HG03342 (cell line): ENCODE measurements at regions not wholly inside any gene's neighbourhood (a gene's known extent, or its start where the extent isn't known, plus 50 kb on each side); places are given as distances from the start of the nearest gene placed in this dataset.

Experiments
- ATAC-seq: cut with Tn5 transposase; IDR thresholded peaks from one replicate; pipeline ENCODE4 v1.9.1; 2021; ENCODE audit warnings: mild to moderate bottlenecking, moderate library complexity; ENCODE audit not compliant: unreplicated experiment

GRCh38 chr18:30562231-30562630 is 480.3 kb downstream of the DSC3 start:
- ATAC-seq = no peak

- no peak for ATAC-seq
Observed at GRCh38 chr18:30556112-30556511, 486.4 kb downstream of the DSC3 start.

DNA sequence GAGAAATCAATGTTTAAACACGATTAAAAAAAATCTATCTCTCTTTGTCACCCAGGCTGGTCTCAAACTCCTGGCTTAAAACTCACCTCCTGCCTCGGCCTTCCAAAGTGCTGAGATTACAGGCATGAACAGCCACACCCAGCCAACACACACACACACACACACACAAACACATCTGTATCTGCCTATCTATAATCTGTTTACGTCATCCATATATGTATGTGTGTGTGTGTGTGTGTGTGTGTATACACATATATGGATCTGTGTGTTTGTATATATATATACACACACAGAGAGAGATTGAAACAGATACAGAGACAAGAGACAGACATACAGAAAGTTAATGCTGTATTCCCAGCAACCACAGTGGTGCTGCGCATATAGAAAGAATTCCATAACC is 497.1 kb downstream of the DSC3 start:
- ATAC-seq = no peak

DNA sequence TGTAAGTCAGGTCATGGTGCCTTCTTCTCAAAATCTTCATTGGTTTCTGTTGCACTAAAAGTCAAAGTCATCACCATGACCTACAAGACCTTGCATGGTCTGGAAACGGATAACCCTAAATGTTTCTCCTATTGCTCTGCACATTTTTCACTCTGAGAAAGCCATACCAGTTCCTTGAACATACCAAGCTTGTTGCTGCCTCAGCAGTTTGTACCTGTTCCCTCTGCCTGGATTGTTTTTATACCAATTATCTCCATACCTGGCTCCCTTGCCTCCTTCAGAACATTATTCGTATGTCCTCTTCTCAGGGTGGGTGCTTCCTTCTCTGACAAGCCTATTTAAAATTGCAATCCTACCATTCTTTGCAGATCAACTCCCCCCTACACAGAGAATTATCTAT is 498.4 kb downstream of the DSC3 start:
- no peak for ATAC-seq

DNA sequence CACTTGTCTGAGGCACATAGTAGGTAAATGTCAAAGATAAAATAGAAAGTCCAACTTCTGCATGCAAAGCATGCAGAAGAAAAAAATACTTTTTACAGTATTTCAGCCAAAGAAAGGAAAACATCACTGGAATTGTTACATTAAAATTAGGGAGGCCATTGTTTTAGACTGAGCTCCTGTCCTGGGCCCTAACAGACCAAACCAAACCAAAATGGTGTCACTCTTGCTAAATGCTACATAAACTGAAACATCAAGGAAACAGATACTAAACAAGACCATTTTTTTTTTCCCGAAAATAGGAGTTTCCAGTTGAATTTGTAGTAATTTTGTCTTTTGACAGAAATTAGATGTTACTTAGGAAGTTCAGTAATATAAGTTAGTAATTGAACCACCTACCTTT is 508.8 kb downstream of the DSC3 start:
- no peak for ATAC-seq

DNA sequence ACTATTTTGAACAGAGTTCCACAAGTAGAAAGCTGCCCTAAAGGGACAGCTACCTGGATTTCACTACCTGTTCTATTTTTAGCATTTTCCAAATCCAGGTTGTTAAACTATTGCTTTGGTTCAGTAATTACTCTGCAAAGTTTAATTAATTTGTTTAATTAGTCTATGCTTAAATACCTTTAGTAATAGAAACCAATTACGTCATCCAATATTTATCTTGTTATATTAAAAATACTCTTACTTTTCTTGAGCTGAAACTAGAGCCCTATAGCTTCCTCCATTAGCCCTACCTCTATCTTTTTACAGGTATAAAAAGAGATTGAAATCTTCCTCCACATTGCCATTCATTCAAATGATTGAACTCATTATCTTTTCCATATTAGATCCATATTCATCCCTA is 514.6 kb downstream of the DSC3 start:
- no peak for ATAC-seq

- ATAC-seq = no peak
Observed at GRCh38 chr18:30527226-30527625, 515.3 kb downstream of the DSC3 start.

DNA sequence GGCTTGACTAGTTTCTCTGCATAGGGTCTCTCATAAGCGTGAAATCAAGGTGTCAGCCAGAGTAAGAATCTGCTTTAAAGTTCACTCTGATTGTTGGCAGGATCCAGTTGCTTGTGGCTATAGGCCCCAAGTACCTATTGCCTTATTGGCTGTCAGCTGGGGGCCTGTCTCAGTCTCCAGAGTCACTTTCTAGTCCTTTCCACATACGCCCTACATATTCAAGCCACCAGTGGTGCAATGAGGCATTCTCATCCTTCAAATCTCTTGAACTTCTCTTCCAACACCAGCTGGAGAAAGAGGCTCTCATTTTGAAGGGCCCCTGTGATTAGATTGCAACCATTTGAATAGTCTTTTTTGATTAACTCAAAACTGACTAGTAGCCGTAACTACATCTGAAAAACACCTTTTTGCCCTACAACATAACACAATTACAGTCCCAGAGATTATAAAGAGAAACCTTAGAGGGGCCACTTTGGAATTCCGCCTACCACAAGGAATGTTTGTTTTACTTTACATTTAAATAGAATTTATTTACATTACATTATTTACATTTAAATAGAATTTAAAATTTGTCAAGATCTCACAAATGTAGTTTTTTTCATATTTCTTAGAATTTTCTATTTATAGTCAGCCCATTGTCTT is 520.1 kb downstream of the DSC3 start:
- ATAC-seq = no peak

GRCh38 chr18:30514059-30514458 is 528.5 kb downstream of the DSC3 start:
- no peak for ATAC-seq

DNA sequence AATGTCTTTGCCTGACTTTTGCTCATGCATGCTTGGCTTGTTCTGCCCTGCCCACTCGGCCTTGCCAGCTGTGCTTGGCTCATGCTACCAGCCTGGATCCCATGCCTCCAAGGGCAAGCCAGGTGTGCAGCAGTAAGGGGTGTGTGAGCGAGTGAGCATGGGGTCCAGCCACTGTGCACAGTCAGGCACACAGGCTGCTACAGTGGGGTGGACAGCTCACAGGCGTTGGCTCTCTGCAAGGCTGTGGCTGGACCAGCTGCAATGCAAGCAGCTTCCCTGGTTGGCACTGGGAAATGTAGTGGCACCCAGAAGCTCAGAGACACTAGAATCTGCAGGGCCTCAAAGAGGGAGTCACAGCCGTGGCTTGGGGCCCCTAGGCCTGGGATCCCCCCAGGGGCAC is 529.7 kb downstream of the DSC3 start:
- ATAC-seq = no peak

- ATAC-seq = no peak
Observed at GRCh38 chr18:30510882-30511281, 531.7 kb downstream of the DSC3 start.

- ATAC-seq = no peak
Observed at GRCh38 chr18:30501594-30501993, 540.9 kb downstream of the DSC3 start.

GRCh38 chr18:30500240-30500945 is 542.1 kb downstream of the DSC3 start:
- no peak for ATAC-seq

- no peak for ATAC-seq
Observed at GRCh38 chr18:30499721-30500120, 542.8 kb downstream of the DSC3 start.

GRCh38 chr18:30492552-30493129 is 549.9 kb downstream of the DSC3 start:
- no peak for ATAC-seq

GRCh38 chr18:30491815-30492551 is 550.6 kb downstream of the DSC3 start:
- ATAC-seq = no peak

- ATAC-seq = no peak
Observed at GRCh38 chr18:30489890-30490643, 552.5 kb downstream of the DSC3 start.

DNA sequence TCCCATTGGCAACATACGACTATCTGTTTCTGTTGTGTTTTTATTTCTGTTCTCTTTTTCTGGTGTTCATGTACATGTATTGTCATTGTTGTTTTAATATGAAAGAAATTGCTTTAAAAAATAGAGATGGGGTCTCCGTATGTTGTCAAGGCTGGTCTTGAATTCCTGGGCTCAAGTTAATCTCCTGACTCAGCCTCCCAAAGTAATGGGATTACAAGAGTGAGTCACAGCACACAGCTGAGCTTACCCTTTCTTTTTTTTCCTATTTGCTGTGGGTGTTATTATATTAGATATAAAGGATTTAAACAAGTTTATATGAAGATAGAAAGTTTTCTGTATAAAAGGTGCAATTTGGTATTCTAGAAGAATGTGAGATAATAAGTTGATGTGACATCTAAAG is 554.6 kb downstream of the DSC3 start:
- no peak for ATAC-seq

- no peak for ATAC-seq
Observed at GRCh38 chr18:30486856-30487255, 555.7 kb downstream of the DSC3 start.

DNA sequence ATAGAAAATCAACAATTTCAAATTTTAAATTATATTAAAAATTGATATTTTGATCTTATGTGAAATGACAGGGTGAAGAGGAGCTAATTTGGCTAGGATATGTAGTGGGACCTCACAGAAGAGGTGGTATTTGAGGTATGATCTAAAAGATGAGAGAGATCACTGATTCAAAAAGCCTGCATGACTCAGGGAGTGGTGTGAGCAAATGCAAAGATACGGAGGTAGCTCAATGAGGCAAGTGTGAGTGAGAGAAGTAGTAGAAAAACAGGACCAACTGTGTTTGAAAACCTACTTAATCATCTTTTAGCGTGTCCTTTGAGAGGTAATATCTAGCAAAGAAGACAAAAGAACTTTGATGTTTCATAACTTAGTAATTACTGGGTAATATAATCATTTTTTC is 557.5 kb downstream of the DSC3 start:
- ATAC-seq = no peak

DNA sequence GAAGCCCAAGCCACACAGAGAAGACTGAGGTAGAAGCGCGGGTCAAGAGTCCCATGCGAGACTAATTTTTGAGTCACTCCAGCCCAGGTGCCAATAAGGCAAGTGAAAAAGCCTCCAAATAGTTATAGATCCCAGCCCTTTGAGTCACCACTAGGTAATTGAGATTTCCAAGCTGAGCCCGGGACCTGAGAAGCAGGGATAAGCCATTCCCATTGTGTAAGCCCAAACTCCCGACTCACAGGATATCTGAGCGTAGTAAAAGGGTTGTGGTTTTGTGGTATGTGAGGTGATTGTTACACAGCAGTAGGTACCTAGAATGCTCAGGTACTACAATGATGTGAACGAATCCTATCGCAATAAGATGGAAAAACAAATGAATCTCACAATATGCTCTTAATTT is 560.7 kb downstream of the DSC3 start:
- no peak for ATAC-seq
